WTC11 (cell line): ENCODE measurements at regions not wholly inside any gene's neighbourhood (a gene's known extent, or its start where the extent isn't known, plus 50 kb on each side); places are given as distances from the start of the nearest gene placed in this dataset.

Source experiments
- ATF2 ChIP-seq: sonication (generic); formaldehyde crosslinking; IDR thresholded peaks from 2 replicates; pipeline ENCODE4 v1.8.1; 2022; ENCODE audit warnings: low read depth, missing genetic modification reagents, borderline replicate concordance
- ATF6 ChIP-seq: sonication (generic); formaldehyde crosslinking; IDR thresholded peaks from 2 replicates; pipeline ENCODE4 v1.8.1; 2023; ENCODE audit warnings: mild to moderate bottlenecking, missing genetic modification reagents
- CTCF ChIP-seq: fragments of 200-600 bp; IDR thresholded peaks from 2 replicates; pipeline ENCODE4 v1.8.0; 2022; ENCODE audit warnings: antibody characterized with exemption
- E2F1 ChIP-seq: sonication (generic); formaldehyde crosslinking; IDR thresholded peaks from 2 replicates; pipeline ENCODE4 v1.8.0; 2022; ENCODE audit warnings: mild to moderate bottlenecking, missing genetic modification reagents
- FOXP1 ChIP-seq: sonication (generic); formaldehyde crosslinking; IDR thresholded peaks from 2 replicates; pipeline ENCODE4 v1.8.0; 2022; ENCODE audit warnings: missing genetic modification reagents, mild to moderate bottlenecking, moderate library complexity, borderline replicate concordance
- JUN ChIP-seq: sonication (generic); formaldehyde crosslinking; IDR thresholded peaks from 2 replicates; pipeline ENCODE4 v1.8.0; 2023; ENCODE audit warnings: mild to moderate bottlenecking, missing genetic modification reagents
- MYBL2 ChIP-seq: sonication (generic); formaldehyde crosslinking; IDR thresholded peaks from 2 replicates; pipeline ENCODE4 v1.8.1; 2023; ENCODE audit warnings: mild to moderate bottlenecking, moderate library complexity, missing genetic modification reagents
- SP1 ChIP-seq: sonication (generic); formaldehyde crosslinking; conservative IDR thresholded peaks from 2 replicates; pipeline ENCODE4 v1.8.1; 2022; ENCODE audit warnings: missing genetic modification reagents

- no peak for TF ChIP-seq CTCF
- no peak for TF ChIP-seq MYBL2 (CRISPR knock-in tag)
- no peak for TF ChIP-seq ATF6
- no peak for TF ChIP-seq JUN (CRISPR knock-in tag)
- TF ChIP-seq FOXP1, result no peak
- no peak for TF ChIP-seq E2F1 (CRISPR knock-in tag)
- no peak for TF ChIP-seq SP1 (CRISPR knock-in tag)
- no peak for TF ChIP-seq ATF2
These were observed 1072.9 kb downstream of the REEP3 start for GRCh38 chr10:64594072-64594471.
